RWPE1 (cell line): ENCODE measurements at regions not wholly inside any gene's neighbourhood (a gene's known extent, or its start where the extent isn't known, plus 50 kb on each side); places are given as distances from the start of the nearest gene placed in this dataset.

ENCODE experiments used
- CTCF ChIA-PET: fragments of 350-600 bp; sonication (Branson Sonifier 250); formaldehyde crosslinking; extraction: SDS; loops from one replicate; lab custom pipeline; 2021; lab: Yijun Ruan, JAX
- POLR2A ChIA-PET: fragments of 400-600 bp; formaldehyde crosslinking; extraction: SDS; loops from one replicate; lab custom pipeline; 2020; ENCODE audit warnings: antibody characterized with exemption; ENCODE audit not compliant: low non-redundant PET; lab: Yijun Ruan, JAX
- DNase-seq: peaks from one replicate; pipeline ENCODE4 v3.0.0; 2012; ENCODE audit warnings: low spot score
- H3K27ac ChIP-seq: fragments of 450-650 bp; 2 replicates; pipeline ENCODE4 v1.5.1; 2017
- TF ChIP-seq, protein P1 (sequence below): fragments of 450-650 bp; conservative IDR thresholded peaks from 2 replicates; pipeline ENCODE4 v1.5.1; 2017; ENCODE audit warnings: low read depth, mild to moderate bottlenecking

DNA sequence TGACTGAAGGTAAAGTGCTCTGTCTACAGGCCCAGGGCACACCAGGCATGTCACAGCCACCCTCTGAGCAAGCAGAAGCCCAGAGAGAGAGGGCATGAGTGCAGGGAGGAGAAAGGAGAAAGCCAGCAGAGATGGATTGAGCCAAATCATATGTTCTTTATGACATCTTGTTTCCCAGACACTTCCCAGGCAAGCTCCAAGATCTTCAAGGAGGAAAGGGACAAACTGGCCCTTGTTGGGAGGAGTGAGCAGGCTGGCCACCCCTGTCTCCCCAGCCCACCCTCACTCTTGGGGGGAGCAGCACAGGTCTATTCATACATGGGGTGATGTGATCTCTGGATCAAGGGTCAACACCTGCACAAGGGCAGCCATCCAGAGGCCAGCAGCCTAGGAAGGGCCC lies 298.8 kb downstream of the UQCRFS1 start:
- no peak for DNase-seq
- CTCF ChIA-PET, result no interaction called here
- POLR2A ChIA-PET, result no interaction called here
- TF ChIP-seq, protein P1, sequence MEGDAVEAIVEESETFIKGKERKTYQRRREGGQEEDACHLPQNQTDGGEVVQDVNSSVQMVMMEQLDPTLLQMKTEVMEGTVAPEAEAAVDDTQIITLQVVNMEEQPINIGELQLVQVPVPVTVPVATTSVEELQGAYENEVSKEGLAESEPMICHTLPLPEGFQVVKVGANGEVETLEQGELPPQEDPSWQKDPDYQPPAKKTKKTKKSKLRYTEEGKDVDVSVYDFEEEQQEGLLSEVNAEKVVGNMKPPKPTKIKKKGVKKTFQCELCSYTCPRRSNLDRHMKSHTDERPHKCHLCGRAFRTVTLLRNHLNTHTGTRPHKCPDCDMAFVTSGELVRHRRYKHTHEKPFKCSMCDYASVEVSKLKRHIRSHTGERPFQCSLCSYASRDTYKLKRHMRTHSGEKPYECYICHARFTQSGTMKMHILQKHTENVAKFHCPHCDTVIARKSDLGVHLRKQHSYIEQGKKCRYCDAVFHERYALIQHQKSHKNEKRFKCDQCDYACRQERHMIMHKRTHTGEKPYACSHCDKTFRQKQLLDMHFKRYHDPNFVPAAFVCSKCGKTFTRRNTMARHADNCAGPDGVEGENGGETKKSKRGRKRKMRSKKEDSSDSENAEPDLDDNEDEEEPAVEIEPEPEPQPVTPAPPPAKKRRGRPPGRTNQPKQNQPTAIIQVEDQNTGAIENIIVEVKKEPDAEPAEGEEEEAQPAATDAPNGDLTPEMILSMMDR, result no peak
- H3K27ac ChIP-seq, result no peak overlapping the region

DNA sequence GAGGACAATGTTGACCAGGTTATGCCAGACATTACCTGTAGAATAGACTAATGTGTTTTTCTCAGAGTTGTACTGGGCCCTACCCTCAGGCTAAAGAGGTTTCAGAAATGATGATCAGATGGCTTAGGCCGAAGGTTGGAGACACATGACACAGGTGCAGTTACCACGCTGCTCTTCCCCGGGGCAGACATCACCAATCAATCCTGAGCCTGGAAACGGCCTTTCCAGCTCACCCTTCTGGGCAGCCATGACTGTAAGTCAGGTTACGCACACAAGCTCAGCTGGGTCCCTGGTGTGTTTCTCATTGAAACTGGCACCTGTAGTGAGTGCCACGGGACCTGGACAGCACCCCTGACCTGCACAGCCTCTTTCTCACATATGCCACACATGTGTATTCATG lies 299.3 kb downstream of the UQCRFS1 start:
- DNase-seq, result no peak
- TF ChIP-seq, protein P1, result no peak
- POLR2A ChIA-PET, result no interaction called here
- H3K27ac ChIP-seq, result no peak overlapping the region
- CTCF ChIA-PET, result interaction anchor here (0.6 kb wide), 1 partner anchor 35 kb away, joined by 3 read pairs; no protein-coding TSS in a partner anchor

DNA sequence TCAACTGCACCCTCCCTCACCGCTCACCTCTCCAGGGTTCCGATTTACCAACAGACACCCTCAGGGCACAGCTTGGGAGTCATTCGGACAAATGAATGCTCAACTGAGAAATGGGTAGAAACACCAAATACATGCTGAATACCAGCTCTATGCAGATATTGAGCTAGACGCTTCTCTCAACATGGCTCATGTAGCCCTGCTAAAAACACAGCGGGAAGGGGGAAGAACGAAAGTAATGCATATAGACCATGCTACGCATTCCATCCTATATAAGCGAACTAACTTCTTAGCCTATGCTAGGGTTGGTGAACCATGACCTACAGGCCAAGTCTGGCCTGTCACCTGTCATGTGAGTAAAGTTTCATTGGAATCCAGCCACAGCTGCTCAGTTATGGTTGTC lies 304.0 kb downstream of the UQCRFS1 start:
- CTCF ChIA-PET, result no interaction called here
- no peak overlapping the region for H3K27ac ChIP-seq
- POLR2A ChIA-PET, result no interaction called here
- TF ChIP-seq, protein P1, result no peak
- no peak for DNase-seq

DNA sequence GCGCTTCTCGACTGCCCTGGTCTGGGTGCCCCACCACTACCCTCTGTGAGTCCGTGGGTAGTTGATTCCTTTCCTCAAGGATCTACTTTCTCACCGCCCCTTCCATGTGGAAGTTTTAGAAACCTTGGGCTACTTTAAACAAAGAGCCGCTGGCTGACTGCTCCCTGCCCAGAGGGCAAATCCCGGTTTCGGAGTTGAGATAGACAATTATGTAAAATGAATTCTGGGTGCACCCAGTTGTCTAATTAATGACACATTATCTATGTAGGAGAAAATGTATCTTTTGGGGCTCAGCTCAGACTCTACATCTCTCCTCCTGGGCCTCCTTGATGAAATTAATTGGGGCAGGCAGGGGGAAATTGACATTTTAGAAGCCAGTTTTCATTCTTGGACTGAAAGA lies 305.4 kb downstream of the UQCRFS1 start:
- TF ChIP-seq, protein P1, result no peak
- ChIA-PET POLR2A (no interaction called here), CTCF (no interaction called here)
- no peak overlapping the region for H3K27ac ChIP-seq
- DNase-seq, result no peak

DNA sequence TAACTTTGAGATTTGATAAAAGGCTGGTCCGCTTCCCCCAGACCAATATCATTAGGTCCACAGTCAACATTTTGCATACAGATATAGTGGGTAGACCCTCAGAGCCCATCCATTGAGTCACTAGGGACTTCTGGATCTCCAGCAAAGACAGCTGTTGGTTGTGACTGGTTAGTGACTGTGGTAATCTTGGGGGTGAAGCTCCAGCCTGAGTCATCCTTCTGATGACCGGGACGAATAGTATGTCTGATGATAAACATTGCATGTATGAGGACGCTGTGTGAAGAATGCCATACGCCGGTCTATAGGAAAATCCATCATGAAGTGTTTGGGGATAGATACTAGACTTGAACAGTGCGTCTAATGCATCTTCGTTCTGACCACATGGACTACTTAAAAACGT lies 307.0 kb downstream of the UQCRFS1 start:
- no peak for DNase-seq
- H3K27ac ChIP-seq, result no peak overlapping the region
- CTCF ChIA-PET, result interaction anchor here (0.5 kb wide), 1 partner anchor 548 kb away, joined by 3 read pairs; no protein-coding TSS in a partner anchor

DNA sequence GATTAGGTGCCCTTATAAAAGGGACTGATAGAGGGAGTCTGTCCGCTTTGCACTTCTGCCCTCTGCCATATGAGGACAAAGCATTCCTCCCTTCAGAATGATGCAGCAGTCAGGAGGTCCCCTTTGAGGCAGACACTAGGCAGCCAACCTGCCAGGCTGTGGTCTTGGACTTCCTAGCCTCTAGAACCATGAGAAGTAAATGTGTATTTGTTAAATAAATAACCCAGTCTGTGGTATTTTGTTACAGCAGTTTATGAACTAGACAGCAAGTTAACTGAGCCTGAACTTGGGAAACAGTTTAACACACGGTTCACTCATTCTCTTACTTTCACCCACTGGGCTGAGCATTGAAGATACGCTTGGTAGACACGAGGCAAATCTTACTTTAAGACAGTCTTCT lies 313.2 kb downstream of the UQCRFS1 start:
- CTCF ChIA-PET, result no interaction called here
- no peak for DNase-seq

More for the DNA sequence above, 307.0 kb downstream of the UQCRFS1 start:
- TF ChIP-seq, protein P1, result no peak
- POLR2A ChIA-PET, result no interaction called here

More for the DNA sequence above, 313.2 kb downstream of the UQCRFS1 start:
- TF ChIP-seq, protein P1, result no peak
- POLR2A ChIA-PET, result no interaction called here
- H3K27ac ChIP-seq, result no peak overlapping the region
